MM.1S (cell line): ENCODE measurements at regions not wholly inside any gene's neighbourhood (a gene's known extent, or its start where the extent isn't known, plus 50 kb on each side); places are given as distances from the start of the nearest gene placed in this dataset.

ENCODE experiments used
- EZH2 ChIP-seq: fragments of 300-600 bp; sonication (generic); optimal IDR thresholded peaks from 2 replicates; pipeline ENCODE3; 2017; ENCODE audit warnings: low read depth, mild to moderate bottlenecking, antibody characterized with exemption, low read length, mixed read lengths
- EZH2phosphoT487 ChIP-seq: fragments of 300-600 bp; sonication (generic); IDR thresholded peaks from 2 replicates; pipeline ENCODE4 v1.6.1; 2018; ENCODE audit warnings: antibody characterized with exemption, low read length

DNA sequence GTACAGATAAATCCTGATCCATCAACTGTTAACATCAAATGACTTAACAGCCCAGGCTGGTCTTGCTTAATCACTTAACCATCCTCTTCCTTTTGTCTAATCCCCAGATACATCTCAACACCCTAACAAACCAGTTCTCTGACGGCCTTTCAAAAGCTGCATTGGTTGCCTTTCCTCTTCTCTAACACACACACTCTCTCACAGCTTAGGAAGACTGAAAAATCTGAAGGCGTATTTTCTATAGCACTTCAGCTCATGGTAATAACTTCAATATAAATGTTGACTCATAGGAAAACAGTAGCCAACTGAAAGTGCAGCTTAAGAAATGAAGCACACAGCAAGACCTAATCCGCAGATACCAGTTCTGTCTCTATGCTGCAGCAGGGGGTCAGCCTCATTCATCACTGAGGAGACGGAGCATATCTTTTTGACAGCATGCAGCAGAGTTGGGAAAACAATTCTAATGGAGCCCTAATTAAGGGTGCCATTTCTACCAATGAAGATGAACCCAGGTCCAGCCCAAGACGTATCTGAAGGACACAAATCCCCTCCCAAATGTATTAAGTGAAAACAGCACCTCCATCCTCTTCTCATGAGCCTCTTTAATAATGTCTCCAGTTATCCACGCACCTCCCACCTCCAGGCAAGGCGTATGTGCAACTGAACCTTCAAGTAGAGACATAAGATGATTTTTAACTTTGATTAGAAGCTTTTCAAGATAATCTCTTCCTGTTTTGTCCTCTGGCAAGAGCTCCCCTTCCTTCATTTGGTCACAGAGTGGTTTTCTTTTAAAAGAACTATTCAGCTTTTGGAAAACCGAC, 211.7 kb upstream of the NFE2L3 start:
- TF ChIP-seq EZH2 (no peak), EZH2phosphoT487 (no peak)
